OCI-LY1 (cell line): ENCODE measurements at regions not wholly inside any gene's neighbourhood (a gene's known extent, or its start where the extent isn't known, plus 50 kb on each side); places are given as distances from the start of the nearest gene placed in this dataset.

ENCODE experiments used
- H2AFZ ChIP-seq: fragments of 200-600 bp; sonication (generic), shearing (Covaris generic); 2 replicates; pipeline ENCODE4 v1.6.0; 2014; ENCODE audit warnings: antibody characterized with exemption, mild to moderate bottlenecking, low read length
- H3F3A ChIP-seq: fragments of 200-600 bp; sonication (generic), shearing (Covaris generic); 2 replicates; pipeline ENCODE4 v1.6.0; 2014; ENCODE audit warnings: mild to moderate bottlenecking, antibody characterized with exemption, low read length, moderate library complexity; ENCODE audit not compliant: insufficient read depth
- H3K27ac ChIP-seq: fragments of 200-600 bp; sonication (generic); 2 replicates; pipeline ENCODE4 v1.5.1; 2014; ENCODE audit warnings: low read length, mixed run types, mild to moderate bottlenecking, low read depth; ENCODE audit not compliant: poor library complexity, severe bottlenecking
- H3K27me3 ChIP-seq: fragments of 200-600 bp; sonication (generic); 2 replicates; pipeline ENCODE4 v1.6.0; 2014; ENCODE audit warnings: antibody characterized with exemption, mild to moderate bottlenecking, low read length, moderate library complexity; ENCODE audit not compliant: insufficient read depth
- H3K36me3 ChIP-seq: fragments of 200-600 bp; sonication (generic); 2 replicates; pipeline ENCODE4 v1.6.1; 2014; ENCODE audit warnings: mild to moderate bottlenecking, antibody characterized with exemption, low read length, moderate library complexity, mixed read lengths; ENCODE audit not compliant: insufficient read depth
- H3K4me1 ChIP-seq: fragments of 200-600 bp; sonication (generic); 2 replicates; pipeline ENCODE4 v1.5.1; 2014; ENCODE audit warnings: mild to moderate bottlenecking, low read length, moderate library complexity; ENCODE audit not compliant: insufficient read depth, severe bottlenecking
- H3K4me2 ChIP-seq: fragments of 200-600 bp; sonication (generic), shearing (Covaris generic); 2 replicates; pipeline ENCODE4 v1.6.1; 2014; ENCODE audit warnings: low read length
- H3K4me3 ChIP-seq: fragments of 200-600 bp; sonication (generic); 2 replicates; pipeline ENCODE4 v1.5.1; 2014; ENCODE audit warnings: low read length, low read depth, mild to moderate bottlenecking, mixed read lengths; ENCODE audit not compliant: poor library complexity, severe bottlenecking
- H3K79me2 ChIP-seq: fragments of 200-600 bp; shearing (Covaris generic); 2 replicates; pipeline ENCODE4 v1.6.1; 2016; ENCODE audit warnings: mixed run types, low read length, mixed read lengths; ENCODE audit not compliant: insufficient read depth
- H3K9ac ChIP-seq: fragments of 200-600 bp; sonication (generic), shearing (Covaris generic); 2 replicates; pipeline ENCODE4 v1.6.1; 2014; ENCODE audit warnings: mild to moderate bottlenecking, low read length, mixed read lengths
- H3K9me2 ChIP-seq: fragments of 200-600 bp; sonication (generic), shearing (Covaris generic); 2 replicates; pipeline ENCODE4 v1.6.1; 2014; ENCODE audit warnings: low read depth, mild to moderate bottlenecking, low read length, mixed read lengths
- H3K9me3 ChIP-seq: fragments of 200-600 bp; shearing (Covaris generic); 2 replicates; pipeline ENCODE4 v1.6.1; 2014; ENCODE audit warnings: low read length, mixed read lengths
- H4K20me1 ChIP-seq: fragments of 200-600 bp; sonication (generic), shearing (Covaris generic); 2 replicates; pipeline ENCODE4 v1.6.0; 2016; ENCODE audit warnings: mild to moderate bottlenecking, low read length; ENCODE audit not compliant: insufficient read depth
- CTCF ChIP-seq: fragments of 200-600 bp; sonication (generic), shearing (Covaris generic); IDR thresholded peaks from 2 replicates; pipeline ENCODE4 v1.5.1; 2017; ENCODE audit warnings: mild to moderate bottlenecking, antibody characterized with exemption, low read length, moderate library complexity, mixed read lengths
- EZH2 ChIP-seq: fragments of 200-600 bp; sonication (generic), shearing (Covaris generic); IDR thresholded peaks from 2 replicates; pipeline ENCODE4 v1.8.0; 2017; ENCODE audit warnings: borderline replicate concordance, mixed run types, mild to moderate bottlenecking, antibody characterized with exemption, low read length, moderate library complexity, mixed read lengths

- TF ChIP-seq CTCF (no peak), EZH2 (no peak)
- Histone ChIP-seq H3K79me2 (no peaks in the 10 kb centered on the region), H3K9me2 (no peaks in the 10 kb centered on the region), H3K4me3 (no peak overlapping the region), H3F3A (no peaks in the 10 kb centered on the region), H2AFZ (no peak overlapping the region), H3K27me3 (no peaks in the 10 kb centered on the region), H3K9me3 (no peaks in the 10 kb centered on the region), H3K4me2 (no peak overlapping the region), H3K27ac (no peak overlapping the region), H4K20me1 (no peaks in the 10 kb centered on the region), H3K36me3 (no peaks in the 10 kb centered on the region), H3K9ac (no peak overlapping the region), H3K4me1 (no peaks in the 10 kb centered on the region)
These were observed 1380.5 kb upstream of the CDH8 start for GRCh38 chr16:63416712-63417111.

- Histone ChIP-seq H3K27ac (no peak overlapping the region), H4K20me1 (no peaks in the 10 kb centered on the region), H3K9ac (no peak overlapping the region), H3F3A (no peaks in the 10 kb centered on the region), H3K4me3 (no peak overlapping the region), H3K27me3 (no peaks in the 10 kb centered on the region), H3K79me2 (no peaks in the 10 kb centered on the region), H3K9me2 (no peaks in the 10 kb centered on the region), H3K9me3 (no peaks in the 10 kb centered on the region), H3K4me2 (no peak overlapping the region), H3K4me1 (no peaks in the 10 kb centered on the region), H3K36me3 (no peaks in the 10 kb centered on the region), H2AFZ (no peak overlapping the region)
- TF ChIP-seq EZH2, result no peak
- no peak for TF ChIP-seq CTCF
These were observed 1378.8 kb upstream of the CDH8 start for GRCh38 chr16:63415014-63415413.

GRCh38 chr16:63410594-63410993 lies 1374.4 kb upstream of the CDH8 start:
- H3K79me2 ChIP-seq, result no peaks in the 10 kb centered on the region
- no peak overlapping the region for H3K4me2 ChIP-seq
- no peaks in the 10 kb centered on the region for H3K4me1 ChIP-seq
- no peaks in the 10 kb centered on the region for H3K9me3 ChIP-seq
- H3K4me3 ChIP-seq, result no peak overlapping the region
- H4K20me1 ChIP-seq, result no peaks in the 10 kb centered on the region
- no peak for TF ChIP-seq CTCF
- no peak for TF ChIP-seq EZH2
- no peaks in the 10 kb centered on the region for H3K9me2 ChIP-seq
- H3K9ac ChIP-seq, result no peak overlapping the region
- H2AFZ ChIP-seq, result no peak overlapping the region
- no peak overlapping the region for H3K27ac ChIP-seq
- H3F3A ChIP-seq, result no peaks in the 10 kb centered on the region
- no peaks in the 10 kb centered on the region for H3K27me3 ChIP-seq
- no peaks in the 10 kb centered on the region for H3K36me3 ChIP-seq
